ENCODE measurements at regions not wholly inside any gene's neighbourhood (a gene's known extent, or its start where the extent isn't known, plus 50 kb on each side); places are given as distances from the start of the nearest gene placed in this dataset.

GRCh38 chr13:34411894-34412293, 530.2 kb upstream of the NBEA start:
- no peak overlapping the region for H3K4me3 ChIP-seq (replicated peaks; ENCODE audit: low read depth, low read length)
- no peak for TF ChIP-seq CTCF (IDR thresholded peaks at IDR 0.05; ENCODE audit: low read depth, low read length, missing control alignments)
- DNase-seq (ENCODE audit: extremely low read depth, low read depth): no peak

GRCh38 chr13:34412295-34412694, 529.8 kb upstream of the NBEA start:
- no peak for TF ChIP-seq CTCF (IDR thresholded peaks at IDR 0.05; ENCODE audit: low read depth, low read length, missing control alignments)
- no peak overlapping the region for H3K4me3 ChIP-seq (replicated peaks; ENCODE audit: low read depth, low read length)
- DNase-seq (ENCODE audit: extremely low read depth, low read depth): no peak

- H3K4me3 ChIP-seq (replicated peaks; ENCODE audit: low read depth, low read length): no peak overlapping the region
- no peak for DNase-seq (ENCODE audit: extremely low read depth, low read depth)
- TF ChIP-seq CTCF (IDR thresholded peaks at IDR 0.05; ENCODE audit: low read depth, low read length, missing control alignments): no peak
Measured at GRCh38 chr13:34412817-34413375, 529.2 kb upstream of the NBEA start.

GRCh38 chr13:34413538-34414210, 528.4 kb upstream of the NBEA start:
- DNase-seq (ENCODE audit: extremely low read depth, low read depth): no peak
- H3K4me3 ChIP-seq (replicated peaks; ENCODE audit: low read depth, low read length): no peak overlapping the region
- no peak for TF ChIP-seq CTCF (IDR thresholded peaks at IDR 0.05; ENCODE audit: low read depth, low read length, missing control alignments)

GRCh38 chr13:34414616-34415015, 527.5 kb upstream of the NBEA start:
- DNase-seq (ENCODE audit: extremely low read depth, low read depth): no peak
- no peak for TF ChIP-seq CTCF (IDR thresholded peaks at IDR 0.05; ENCODE audit: low read depth, low read length, missing control alignments)

GRCh38 chr13:34416971-34417380, 525.1 kb upstream of the NBEA start:
- no peak overlapping the region for H3K4me3 ChIP-seq (replicated peaks; ENCODE audit: low read depth, low read length)
- peak; percentile 39 for DNase-seq (ENCODE audit: extremely low read depth, low read depth)
- TF ChIP-seq CTCF (IDR thresholded peaks at IDR 0.05; ENCODE audit: low read depth, low read length, missing control alignments): no peak

More at GRCh38 chr13:34414616-34415015, 527.5 kb upstream of the NBEA start:
- H3K4me3 ChIP-seq (replicated peaks; ENCODE audit: low read depth, low read length): no peak overlapping the region
